OCI-LY1 (cell line): ENCODE measurements at regions not wholly inside any gene's neighbourhood (a gene's known extent, or its start where the extent isn't known, plus 50 kb on each side); places are given as distances from the start of the nearest gene placed in this dataset.

Source experiments
- H2AFZ ChIP-seq: fragments of 200-600 bp; sonication (generic), shearing (Covaris generic); 2 replicates; pipeline ENCODE4 v1.6.0; 2014; ENCODE audit warnings: antibody characterized with exemption, mild to moderate bottlenecking, low read length
- H3F3A ChIP-seq: fragments of 200-600 bp; sonication (generic), shearing (Covaris generic); 2 replicates; pipeline ENCODE4 v1.6.0; 2014; ENCODE audit warnings: mild to moderate bottlenecking, antibody characterized with exemption, low read length, moderate library complexity; ENCODE audit not compliant: insufficient read depth
- H3K27ac ChIP-seq: fragments of 200-600 bp; sonication (generic); 2 replicates; pipeline ENCODE4 v1.5.1; 2014; ENCODE audit warnings: low read length, mixed run types, mild to moderate bottlenecking, low read depth; ENCODE audit not compliant: poor library complexity, severe bottlenecking
- H3K27me3 ChIP-seq: fragments of 200-600 bp; sonication (generic); 2 replicates; pipeline ENCODE4 v1.6.0; 2014; ENCODE audit warnings: antibody characterized with exemption, mild to moderate bottlenecking, low read length, moderate library complexity; ENCODE audit not compliant: insufficient read depth
- H3K36me3 ChIP-seq: fragments of 200-600 bp; sonication (generic); 2 replicates; pipeline ENCODE4 v1.6.1; 2014; ENCODE audit warnings: mild to moderate bottlenecking, antibody characterized with exemption, low read length, moderate library complexity, mixed read lengths; ENCODE audit not compliant: insufficient read depth
- H3K4me1 ChIP-seq: fragments of 200-600 bp; sonication (generic); 2 replicates; pipeline ENCODE4 v1.5.1; 2014; ENCODE audit warnings: mild to moderate bottlenecking, low read length, moderate library complexity; ENCODE audit not compliant: insufficient read depth, severe bottlenecking
- H3K4me2 ChIP-seq: fragments of 200-600 bp; sonication (generic), shearing (Covaris generic); 2 replicates; pipeline ENCODE4 v1.6.1; 2014; ENCODE audit warnings: low read length
- H3K4me3 ChIP-seq: fragments of 200-600 bp; sonication (generic); 2 replicates; pipeline ENCODE4 v1.5.1; 2014; ENCODE audit warnings: low read length, low read depth, mild to moderate bottlenecking, mixed read lengths; ENCODE audit not compliant: poor library complexity, severe bottlenecking
- H3K79me2 ChIP-seq: fragments of 200-600 bp; shearing (Covaris generic); 2 replicates; pipeline ENCODE4 v1.6.1; 2016; ENCODE audit warnings: mixed run types, low read length, mixed read lengths; ENCODE audit not compliant: insufficient read depth
- H3K9ac ChIP-seq: fragments of 200-600 bp; sonication (generic), shearing (Covaris generic); 2 replicates; pipeline ENCODE4 v1.6.1; 2014; ENCODE audit warnings: mild to moderate bottlenecking, low read length, mixed read lengths
- H3K9me2 ChIP-seq: fragments of 200-600 bp; sonication (generic), shearing (Covaris generic); 2 replicates; pipeline ENCODE4 v1.6.1; 2014; ENCODE audit warnings: low read depth, mild to moderate bottlenecking, low read length, mixed read lengths
- H3K9me3 ChIP-seq: fragments of 200-600 bp; shearing (Covaris generic); 2 replicates; pipeline ENCODE4 v1.6.1; 2014; ENCODE audit warnings: low read length, mixed read lengths
- H4K20me1 ChIP-seq: fragments of 200-600 bp; sonication (generic), shearing (Covaris generic); 2 replicates; pipeline ENCODE4 v1.6.0; 2016; ENCODE audit warnings: mild to moderate bottlenecking, low read length; ENCODE audit not compliant: insufficient read depth
- CTCF ChIP-seq: fragments of 200-600 bp; sonication (generic), shearing (Covaris generic); IDR thresholded peaks from 2 replicates; pipeline ENCODE4 v1.5.1; 2017; ENCODE audit warnings: mild to moderate bottlenecking, antibody characterized with exemption, low read length, moderate library complexity, mixed read lengths
- EZH2 ChIP-seq: fragments of 200-600 bp; sonication (generic), shearing (Covaris generic); IDR thresholded peaks from 2 replicates; pipeline ENCODE4 v1.8.0; 2017; ENCODE audit warnings: borderline replicate concordance, mixed run types, mild to moderate bottlenecking, antibody characterized with exemption, low read length, moderate library complexity, mixed read lengths

GRCh38 chr2:79394485-79394859, 118.4 kb upstream of the CTNNA2 start:
- no peaks in the 10 kb centered on the region; the same call in 1 of the 2 replicates for H3K9me2 ChIP-seq
- no peak overlapping the region for H2AFZ ChIP-seq
- H3K4me2 ChIP-seq, result no peak overlapping the region
- H3F3A ChIP-seq, result no peaks in the 10 kb centered on the region
- H3K4me3 ChIP-seq, result no peak overlapping the region
- H3K27me3 ChIP-seq, result no peaks in the 10 kb centered on the region
- no peak overlapping the region for H3K27ac ChIP-seq
- no peaks in the 10 kb centered on the region for H3K4me1 ChIP-seq
- no peaks in the 10 kb centered on the region for H3K9me3 ChIP-seq
- H4K20me1 ChIP-seq, result no peaks in the 10 kb centered on the region
- H3K79me2 ChIP-seq, result no peaks in the 10 kb centered on the region
- H3K9ac ChIP-seq, result no peak overlapping the region
- no peaks in the 10 kb centered on the region for H3K36me3 ChIP-seq
- no peak for TF ChIP-seq EZH2
- TF ChIP-seq CTCF, result no peak

GRCh38 chr2:79393806-79394484, 118.9 kb upstream of the CTNNA2 start:
- Histone ChIP-seq H4K20me1 (no peaks in the 10 kb centered on the region), H3K4me1 (no peaks in the 10 kb centered on the region), H3K9me3 (no peaks in the 10 kb centered on the region), H3K79me2 (no peaks in the 10 kb centered on the region), H3K36me3 (no peaks in the 10 kb centered on the region), H3K4me2 (no peak overlapping the region), H3K9ac (no peak overlapping the region), H3F3A (no peaks in the 10 kb centered on the region), H3K9me2 (no peaks in the 10 kb centered on the region; the same call in 1 of the 2 replicates), H3K27me3 (no peaks in the 10 kb centered on the region), H2AFZ (no peak overlapping the region), H3K27ac (no peak overlapping the region), H3K4me3 (no peak overlapping the region)
- TF ChIP-seq EZH2, result no peak
- no peak for TF ChIP-seq CTCF

- H2AFZ ChIP-seq, result no peak overlapping the region
- no peak overlapping the region for H3K4me2 ChIP-seq
- no peak for TF ChIP-seq CTCF
- H3K4me3 ChIP-seq, result no peak overlapping the region
- no peaks in the 10 kb centered on the region for H3K36me3 ChIP-seq
- no peaks in the 10 kb centered on the region for H3K79me2 ChIP-seq
- H3K4me1 ChIP-seq, result no peaks in the 10 kb centered on the region
- no peak overlapping the region for H3K27ac ChIP-seq
- no peaks in the 10 kb centered on the region; the same call in 1 of the 2 replicates for H3K9me2 ChIP-seq
- H3F3A ChIP-seq, result no peaks in the 10 kb centered on the region
- H3K9me3 ChIP-seq, result no peaks in the 10 kb centered on the region
- no peaks in the 10 kb centered on the region for H3K27me3 ChIP-seq
- H4K20me1 ChIP-seq, result no peaks in the 10 kb centered on the region
- no peak overlapping the region for H3K9ac ChIP-seq
These were observed 119.7 kb upstream of the CTNNA2 start for GRCh38 chr2:79393107-79393685.
